Endodermal cell (in vitro differentiated cells): ENCODE measurements at regions not wholly inside any gene's neighbourhood (a gene's known extent, or its start where the extent isn't known, plus 50 kb on each side); places are given as distances from the start of the nearest gene placed in this dataset.

Experiments
- DNase-seq: peaks from one replicate; pipeline ENCODE4 v3.0.0-alpha.2; 2017
- H3K27ac ChIP-seq: 2 replicates; pipeline ENCODE4 v1.5.1; 2013; ENCODE audit warnings: mild to moderate bottlenecking, low read depth, low read length, moderate library complexity
- H3K27me3 ChIP-seq: 2 replicates; pipeline ENCODE4 v1.6.1; 2013; ENCODE audit warnings: mild to moderate bottlenecking, low read length, moderate library complexity; ENCODE audit not compliant: insufficient read depth, control insufficient read depth, poor library complexity, severe bottlenecking
- H3K36me3 ChIP-seq: 2 replicates; pipeline ENCODE4 v1.7.0; 2013; ENCODE audit warnings: mild to moderate bottlenecking, low read length, moderate library complexity; ENCODE audit not compliant: control insufficient read depth, insufficient read depth
- H3K4me1 ChIP-seq: one replicate; pipeline ENCODE4 v1.7.0; 2013; ENCODE audit warnings: low read length; ENCODE audit not compliant: control insufficient read depth, insufficient read depth
- H3K4me3 ChIP-seq: 2 replicates; pipeline ENCODE4 v1.5.1; 2013; ENCODE audit warnings: mild to moderate bottlenecking, low read length, moderate library complexity
- H3K9ac ChIP-seq: 2 replicates; pipeline ENCODE4 v1.6.1; 2013; ENCODE audit warnings: mild to moderate bottlenecking, low read length, moderate library complexity; ENCODE audit not compliant: poor library complexity, severe bottlenecking; ENCODE audit errors: extremely low read depth
- H3K9me3 ChIP-seq: 2 replicates; pipeline ENCODE4 v1.6.1; 2013; ENCODE audit warnings: mild to moderate bottlenecking, low read length, moderate library complexity; ENCODE audit not compliant: control insufficient read depth
- H3K27ac Mint-ChIP-seq: 2 replicates; pipeline ENCODE4 v1.8.0; 2020; ENCODE audit warnings: mixed read lengths
- H3K27me3 Mint-ChIP-seq: 2 replicates; pipeline ENCODE4 v1.8.0; 2021; ENCODE audit warnings: mild to moderate bottlenecking, mixed read lengths; ENCODE audit not compliant: insufficient read depth
- H3K36me3 Mint-ChIP-seq: 2 replicates; pipeline ENCODE4 v1.8.0; 2020; ENCODE audit warnings: low read depth, mixed read lengths
- H3K4me1 Mint-ChIP-seq: 2 replicates; pipeline ENCODE4 v1.8.0; 2020; ENCODE audit warnings: mixed read lengths
- H3K4me3 Mint-ChIP-seq: 2 replicates; pipeline ENCODE4 v1.8.0; 2020; ENCODE audit warnings: mild to moderate bottlenecking, moderate library complexity, mixed read lengths
- H3K9me3 Mint-ChIP-seq: 2 replicates; pipeline ENCODE4 v1.8.0; 2020; ENCODE audit warnings: mild to moderate bottlenecking, mixed read lengths
- WGBS, 2 experiments: methylation state at CpG; one replicate each; pipeline versions ENCODE4 v1.1.5 to v1.1.7; 2013; ENCODE audit warnings: missing lambda C conversion rate in 2 of 2, mixed read lengths in 1 of 2; ENCODE audit not compliant: insufficient coverage in 1 of 2, insufficient read length in 1 of 2; 5-methylcytosine and 5-hydroxymethylcytosine counted together
- TF ChIP-seq, protein P1 (sequence below): fragments of 200-600 bp; sonication (generic); conservative IDR thresholded peaks from 2 replicates; pipeline ENCODE4 v1.5.0; 2021; ENCODE audit warnings: antibody characterized with exemption, mild to moderate bottlenecking

DNA sequence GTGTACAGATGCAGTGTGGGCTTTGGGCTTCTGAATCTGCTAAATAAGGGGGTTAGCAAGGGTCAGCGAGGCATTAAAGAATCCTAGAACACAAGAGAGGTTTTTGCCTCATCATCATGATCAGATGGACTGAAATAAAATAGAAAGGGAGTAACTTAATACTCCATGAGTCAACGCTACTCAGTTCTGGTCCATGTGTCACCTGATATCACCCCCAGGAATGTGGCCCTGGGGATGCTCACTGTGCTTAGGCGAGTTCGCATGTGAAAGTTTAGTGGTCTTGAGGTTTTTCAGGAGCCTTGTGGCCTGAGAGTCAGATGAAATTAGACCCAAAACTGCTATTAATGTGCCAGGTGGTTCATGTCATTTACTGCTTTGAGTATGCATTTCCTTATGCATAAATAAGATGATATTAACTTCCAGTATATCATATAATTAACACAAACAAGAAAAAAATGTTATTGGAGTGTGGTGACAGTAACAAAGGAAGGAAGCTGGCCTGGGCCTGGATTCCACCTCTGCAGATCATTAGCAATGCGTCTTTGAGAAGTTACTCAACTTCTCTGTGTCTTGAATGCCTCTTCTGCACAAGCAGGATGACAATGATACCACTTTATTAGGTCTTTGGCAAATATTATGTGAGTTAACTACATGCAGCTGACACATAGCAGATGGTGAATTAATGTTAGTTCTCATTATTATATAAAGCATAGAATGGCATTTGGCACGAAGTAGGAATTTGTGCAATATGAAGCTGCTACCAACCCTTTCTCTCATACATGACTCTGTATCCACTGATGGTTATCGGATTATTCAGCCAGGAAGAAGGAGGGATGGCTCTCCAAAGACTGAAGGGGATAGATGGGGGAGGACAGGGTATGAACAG lies 1272.6 kb downstream of the AACS start:
- Mint-ChIP-seq H3K36me3 (no peaks in the 10 kb centered on the region), H3K27ac (no peak overlapping the region), H3K27me3 (no peaks in the 10 kb centered on the region), H3K9me3 (peaks cover 15% of the 10 kb centered on the region), H3K4me3 (no peak overlapping the region), H3K4me1 (no peaks in the 10 kb centered on the region)
- 94 to 97% methylated on average over 4 to 7 of the region's 7 CpGs for WGBS, 2 experiments
- Histone ChIP-seq H3K4me1 (no peaks in the 10 kb centered on the region), H3K9me3 (no peaks in the 10 kb centered on the region), H3K36me3 (no peaks in the 10 kb centered on the region), H3K27me3 (no peaks in the 10 kb centered on the region), H3K27ac (no peak overlapping the region), H3K4me3 (no peak overlapping the region), H3K9ac (no peak overlapping the region)
- TF ChIP-seq, protein P1, sequence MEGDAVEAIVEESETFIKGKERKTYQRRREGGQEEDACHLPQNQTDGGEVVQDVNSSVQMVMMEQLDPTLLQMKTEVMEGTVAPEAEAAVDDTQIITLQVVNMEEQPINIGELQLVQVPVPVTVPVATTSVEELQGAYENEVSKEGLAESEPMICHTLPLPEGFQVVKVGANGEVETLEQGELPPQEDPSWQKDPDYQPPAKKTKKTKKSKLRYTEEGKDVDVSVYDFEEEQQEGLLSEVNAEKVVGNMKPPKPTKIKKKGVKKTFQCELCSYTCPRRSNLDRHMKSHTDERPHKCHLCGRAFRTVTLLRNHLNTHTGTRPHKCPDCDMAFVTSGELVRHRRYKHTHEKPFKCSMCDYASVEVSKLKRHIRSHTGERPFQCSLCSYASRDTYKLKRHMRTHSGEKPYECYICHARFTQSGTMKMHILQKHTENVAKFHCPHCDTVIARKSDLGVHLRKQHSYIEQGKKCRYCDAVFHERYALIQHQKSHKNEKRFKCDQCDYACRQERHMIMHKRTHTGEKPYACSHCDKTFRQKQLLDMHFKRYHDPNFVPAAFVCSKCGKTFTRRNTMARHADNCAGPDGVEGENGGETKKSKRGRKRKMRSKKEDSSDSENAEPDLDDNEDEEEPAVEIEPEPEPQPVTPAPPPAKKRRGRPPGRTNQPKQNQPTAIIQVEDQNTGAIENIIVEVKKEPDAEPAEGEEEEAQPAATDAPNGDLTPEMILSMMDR, result no peak
- no peak for DNase-seq

DNA sequence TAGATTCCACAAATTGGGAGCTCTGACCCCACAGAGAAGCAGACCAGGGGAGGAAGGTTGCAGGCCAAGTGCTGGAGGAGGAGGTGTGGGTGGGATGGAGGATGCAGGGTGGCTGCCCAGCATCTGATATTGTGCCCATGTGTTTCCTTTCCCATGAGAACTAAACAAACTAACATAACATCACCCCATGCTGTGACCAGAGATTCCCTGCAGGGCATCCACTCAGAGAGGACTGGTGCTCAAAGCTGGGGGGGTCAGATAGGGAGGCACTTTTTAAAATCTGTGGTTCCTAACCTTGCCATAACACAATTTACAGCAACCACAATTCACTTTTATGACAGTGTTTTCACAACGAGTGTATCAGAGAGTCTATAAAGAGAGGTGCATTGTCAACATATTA lies 1277.6 kb downstream of the AACS start:
- H3K9me3 Mint-ChIP-seq, result peaks cover 15% of the 10 kb centered on the region
- H3K27me3 Mint-ChIP-seq, result no peaks in the 10 kb centered on the region
- no peak for DNase-seq
- Histone ChIP-seq H3K27ac (no peak overlapping the region), H3K36me3 (no peaks in the 10 kb centered on the region), H3K9ac (no peak overlapping the region), H3K9me3 (no peaks in the 10 kb centered on the region), H3K4me1 (no peaks in the 10 kb centered on the region), H3K4me3 (no peak overlapping the region), H3K27me3 (no peaks in the 10 kb centered on the region)
- no peaks in the 10 kb centered on the region for H3K36me3 Mint-ChIP-seq
- H3K4me3 Mint-ChIP-seq, result no peak overlapping the region
- TF ChIP-seq, protein P1, result no peak
- no peak overlapping the region for H3K27ac Mint-ChIP-seq
- H3K4me1 Mint-ChIP-seq, result no peaks in the 10 kb centered on the region
- no CpG with 5 or more reads among the region's 1 CpG for WGBS, 2 experiments

- no peaks in the 10 kb centered on the region for H3K36me3 ChIP-seq
- no peak overlapping the region for H3K4me3 ChIP-seq
- H3K27me3 Mint-ChIP-seq, result no peaks in the 10 kb centered on the region
- no peak overlapping the region for H3K4me3 Mint-ChIP-seq
- no peak overlapping the region for H3K27ac Mint-ChIP-seq
- WGBS, 2 experiments, result 87% methylated on average over 3 of the region's 3 CpGs
- H3K4me1 ChIP-seq, result no peaks in the 10 kb centered on the region
- no peaks in the 10 kb centered on the region for H3K4me1 Mint-ChIP-seq
- no peak overlapping the region for H3K27ac ChIP-seq
- peaks cover 15% of the 10 kb centered on the region for H3K9me3 Mint-ChIP-seq
- H3K9me3 ChIP-seq, result no peaks in the 10 kb centered on the region
- H3K36me3 Mint-ChIP-seq, result no peaks in the 10 kb centered on the region
- TF ChIP-seq, protein P1, result no peak
- no peak for DNase-seq
- H3K9ac ChIP-seq, result no peak overlapping the region
- H3K27me3 ChIP-seq, result no peaks in the 10 kb centered on the region
These were observed 1278.1 kb downstream of the AACS start for GRCh38 chr12:126343321-126343720.
